Middle frontal gyrus (tissue), 1 donor: ENCODE measurements at regions not wholly inside any gene's neighbourhood (a gene's known extent, or its start where the extent isn't known, plus 50 kb on each side); places are given as distances from the start of the nearest gene placed in this dataset.

ENCODE experiments used
- DNase-seq: peaks from one replicate; pipeline ENCODE4 v3.0.0-alpha.2; 2015; ENCODE audit warnings: low spot score; ENCODE audit errors: extremely low spot score

DNA sequence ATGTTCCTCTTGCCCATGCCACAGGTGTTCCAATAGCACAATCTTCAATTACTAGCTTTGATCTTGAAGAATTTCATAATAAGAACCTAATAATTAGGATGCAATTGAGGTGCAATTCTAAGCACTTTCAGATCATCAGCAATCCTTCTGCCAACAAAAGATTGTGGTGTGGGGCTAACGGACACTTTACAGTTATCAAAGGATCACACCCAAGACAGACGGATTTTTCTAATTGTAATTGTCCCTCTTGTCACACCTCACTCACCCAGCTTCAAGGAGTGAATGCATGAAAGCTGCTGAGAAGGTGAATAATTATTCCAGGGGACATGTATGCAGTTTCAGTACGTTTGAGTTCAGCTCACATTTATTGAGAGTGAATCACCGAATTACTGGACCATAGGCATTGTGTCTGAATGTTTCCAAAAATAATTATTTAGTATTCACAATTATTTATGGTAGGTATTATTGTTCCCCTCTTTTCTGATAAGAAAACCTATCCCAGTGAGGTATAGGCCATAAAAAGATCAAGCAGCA, 438.5 kb upstream of the TRIB2 start:
- DNase-seq, result no peak

- DNase-seq, result no peak
These were observed 433.7 kb upstream of the TRIB2 start for GRCh38 chr2:12282780-12283695.

DNA sequence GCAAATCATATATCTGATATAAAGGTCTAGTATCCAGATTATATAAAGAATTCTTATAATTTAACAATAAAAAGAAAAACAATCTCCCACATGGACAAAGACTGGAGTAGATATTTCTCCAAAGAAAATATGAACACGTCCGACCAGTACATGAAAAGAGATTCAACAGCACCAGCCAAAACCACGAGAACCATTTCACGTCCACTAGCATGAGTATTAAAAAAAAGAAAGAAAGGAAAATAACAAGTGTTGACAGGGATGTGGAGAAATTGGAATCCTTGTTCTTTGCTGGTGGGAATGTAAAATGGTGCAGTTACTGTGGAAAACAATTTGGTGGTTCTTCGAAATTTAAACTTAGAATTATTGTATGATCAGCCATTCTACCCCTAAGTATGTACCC, 432.7 kb upstream of the TRIB2 start:
- no peak for DNase-seq

DNA sequence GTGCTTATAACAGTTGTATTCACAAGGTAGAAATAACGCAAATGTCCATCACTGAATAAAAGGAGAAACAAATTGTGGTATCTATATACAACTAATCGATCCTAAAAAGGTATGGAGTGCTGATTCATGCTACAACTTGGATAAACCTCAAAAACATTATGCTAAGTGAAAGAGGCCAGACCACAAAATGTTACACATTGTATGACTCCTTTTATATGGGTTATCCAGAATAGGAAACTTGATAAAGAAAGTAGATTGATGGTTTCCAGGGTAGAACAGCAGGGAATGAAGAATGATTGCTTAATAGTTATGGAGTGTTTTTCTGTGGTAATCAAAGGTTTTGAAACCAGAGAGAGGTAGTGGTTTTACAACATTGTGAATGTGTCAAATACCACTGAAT, 432.2 kb upstream of the TRIB2 start:
- DNase-seq, result no peak

- DNase-seq, result no peak
These were observed 430.4 kb upstream of the TRIB2 start for GRCh38 chr2:12286347-12286746.

- DNase-seq, result no peak
These were observed 429.4 kb upstream of the TRIB2 start for GRCh38 chr2:12287220-12287751.

- no peak for DNase-seq
These were observed 428.7 kb upstream of the TRIB2 start for GRCh38 chr2:12288048-12288447.

- no peak for DNase-seq
These were observed 427.5 kb upstream of the TRIB2 start for GRCh38 chr2:12289120-12289802.

DNA sequence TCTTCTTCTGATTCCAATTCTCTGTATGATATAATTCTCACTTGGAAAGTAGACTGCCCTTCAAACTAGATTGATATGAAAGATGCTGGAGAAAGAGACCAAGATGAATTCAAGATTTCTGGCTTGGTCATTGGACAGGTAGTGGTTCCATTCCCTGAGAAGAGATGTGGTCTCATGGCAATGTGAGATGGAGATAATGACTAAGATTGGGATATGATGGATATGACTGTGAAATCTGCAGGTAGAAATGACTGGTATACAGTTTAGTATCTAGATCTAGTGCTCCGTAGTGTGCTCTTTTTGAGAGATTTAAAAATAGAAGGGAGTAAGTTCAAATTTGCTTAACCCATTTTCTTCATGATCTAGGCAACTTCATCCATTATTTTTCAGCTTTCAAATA, 425.4 kb upstream of the TRIB2 start:
- no peak for DNase-seq

- no peak for DNase-seq
These were observed 422.9 kb upstream of the TRIB2 start for GRCh38 chr2:12293874-12294273.

- no peak for DNase-seq
These were observed 420.7 kb upstream of the TRIB2 start for GRCh38 chr2:12295856-12296519.

DNA sequence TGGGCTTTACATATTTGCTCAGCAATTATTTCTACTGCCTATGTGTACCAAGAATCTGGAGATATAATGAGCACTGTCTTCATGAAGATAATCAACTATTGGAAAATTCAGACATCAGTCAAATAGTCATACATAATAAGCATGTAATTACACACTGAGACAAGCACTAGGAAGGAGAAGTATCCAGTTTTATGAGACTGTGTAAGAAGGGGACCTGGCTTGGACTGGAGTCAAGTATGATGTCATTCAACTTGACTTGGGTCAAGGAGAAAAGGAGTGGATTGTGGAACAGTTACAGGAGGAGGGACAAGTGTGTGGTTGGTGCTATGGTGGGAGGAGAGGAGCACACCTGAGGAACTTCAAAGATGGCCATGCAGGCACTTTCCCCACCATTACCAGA, 419.8 kb upstream of the TRIB2 start:
- no peak for DNase-seq

DNA sequence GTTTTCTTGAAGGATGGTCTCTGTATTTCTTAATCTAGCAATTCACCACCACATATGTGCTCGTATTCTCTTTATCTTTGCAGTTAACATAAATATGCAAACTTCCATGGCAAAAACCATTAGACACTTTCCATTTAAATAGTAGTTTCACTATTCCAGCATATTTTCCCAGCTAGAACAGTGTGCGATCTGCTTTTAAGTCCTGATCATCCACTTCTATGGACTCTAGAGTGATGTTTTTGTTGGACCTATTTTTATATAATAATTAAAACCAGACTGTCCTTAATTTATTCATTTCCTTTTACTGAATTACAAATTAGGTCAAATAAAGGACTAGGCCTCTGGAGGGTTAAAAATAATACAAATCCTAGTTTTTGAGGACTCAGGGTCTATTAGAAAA, 418.4 kb upstream of the TRIB2 start:
- DNase-seq, result no peak

GRCh38 chr2:12299431-12299830, 417.3 kb upstream of the TRIB2 start:
- DNase-seq, result no peak

DNA sequence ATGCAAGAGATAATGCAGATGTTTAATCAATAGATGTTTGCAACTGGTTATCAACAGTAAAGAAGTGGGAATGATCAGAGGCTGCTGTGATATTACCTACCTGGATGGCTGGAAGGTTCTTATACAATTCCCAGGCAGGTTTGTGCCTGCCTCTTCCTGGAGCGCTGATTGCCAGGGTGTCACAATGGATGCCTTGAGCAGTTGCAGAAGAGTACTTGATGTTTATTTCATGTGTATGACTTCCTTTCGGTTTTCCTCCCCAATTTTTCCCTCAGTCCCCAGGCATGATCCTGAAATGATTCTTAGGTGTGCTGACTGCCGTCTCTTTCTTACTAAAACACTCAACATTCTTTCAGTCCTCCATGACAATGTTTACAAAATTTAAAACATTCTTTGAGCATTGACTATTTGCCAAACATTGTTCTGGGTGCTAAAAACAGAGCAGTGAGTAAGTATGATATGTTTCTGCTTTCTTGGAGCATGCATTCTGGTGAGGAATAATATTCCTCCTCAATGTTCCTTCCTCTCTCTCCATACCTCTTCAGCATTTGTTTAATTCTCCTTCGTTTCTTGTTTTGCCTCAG, 416.6 kb upstream of the TRIB2 start:
- DNase-seq, result no peak

DNA sequence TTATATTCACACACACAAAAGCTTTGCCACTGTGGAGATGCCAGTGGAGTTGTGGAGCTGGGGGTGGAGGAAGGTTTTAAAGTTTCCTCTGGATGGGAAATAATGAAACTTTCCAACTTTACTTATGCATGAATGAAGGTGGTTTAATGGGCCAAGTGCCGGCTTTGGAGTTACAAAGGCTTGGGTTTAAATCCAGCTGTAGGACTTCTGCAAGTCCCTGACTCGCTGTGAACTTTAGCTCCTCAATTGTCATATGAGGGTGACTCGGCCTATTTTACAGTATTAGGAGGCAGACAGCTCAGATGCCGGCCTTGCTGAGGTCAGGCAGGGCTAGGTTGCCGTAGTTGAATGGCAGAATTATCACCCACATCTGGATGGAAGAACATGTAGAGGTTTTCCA, 415.8 kb upstream of the TRIB2 start:
- no peak for DNase-seq

DNA sequence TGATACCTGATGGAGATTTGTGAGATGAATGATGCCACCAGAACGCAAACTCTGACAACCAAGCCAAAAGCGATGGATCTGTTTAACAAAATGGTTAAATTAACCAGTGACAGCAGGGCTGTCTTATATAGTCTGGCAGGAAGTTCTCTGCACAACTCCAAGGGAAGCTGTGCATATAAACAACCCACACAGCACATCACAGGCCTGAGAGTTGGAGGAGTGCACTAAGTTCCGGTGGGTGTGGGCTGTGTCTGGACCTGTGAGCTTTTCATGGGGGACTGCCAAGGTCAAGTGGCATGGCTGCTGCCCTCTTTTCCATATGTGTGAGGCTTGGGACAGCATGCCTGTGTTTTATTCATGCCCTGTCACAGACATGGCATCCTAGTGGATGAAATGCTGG, 414.6 kb upstream of the TRIB2 start:
- no peak for DNase-seq

DNA sequence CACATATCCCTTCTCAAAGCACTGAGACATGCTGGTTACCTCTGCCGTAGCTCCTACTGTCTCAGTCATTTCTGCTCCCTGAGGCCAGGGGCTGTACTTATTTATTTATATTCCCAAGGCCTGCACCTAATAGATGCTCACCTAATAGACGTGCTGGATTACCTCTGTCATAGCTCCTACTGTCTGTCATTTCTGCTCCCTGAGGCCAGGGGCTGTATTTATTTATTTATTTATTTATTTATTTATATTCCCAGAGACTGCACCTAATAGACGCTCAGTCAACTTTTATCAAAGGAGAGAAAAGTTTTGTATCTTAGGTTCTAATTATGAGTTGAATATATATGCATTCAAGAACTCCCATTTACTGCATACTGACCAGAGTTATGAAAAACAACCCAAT, 414.0 kb upstream of the TRIB2 start:
- no peak for DNase-seq

DNA sequence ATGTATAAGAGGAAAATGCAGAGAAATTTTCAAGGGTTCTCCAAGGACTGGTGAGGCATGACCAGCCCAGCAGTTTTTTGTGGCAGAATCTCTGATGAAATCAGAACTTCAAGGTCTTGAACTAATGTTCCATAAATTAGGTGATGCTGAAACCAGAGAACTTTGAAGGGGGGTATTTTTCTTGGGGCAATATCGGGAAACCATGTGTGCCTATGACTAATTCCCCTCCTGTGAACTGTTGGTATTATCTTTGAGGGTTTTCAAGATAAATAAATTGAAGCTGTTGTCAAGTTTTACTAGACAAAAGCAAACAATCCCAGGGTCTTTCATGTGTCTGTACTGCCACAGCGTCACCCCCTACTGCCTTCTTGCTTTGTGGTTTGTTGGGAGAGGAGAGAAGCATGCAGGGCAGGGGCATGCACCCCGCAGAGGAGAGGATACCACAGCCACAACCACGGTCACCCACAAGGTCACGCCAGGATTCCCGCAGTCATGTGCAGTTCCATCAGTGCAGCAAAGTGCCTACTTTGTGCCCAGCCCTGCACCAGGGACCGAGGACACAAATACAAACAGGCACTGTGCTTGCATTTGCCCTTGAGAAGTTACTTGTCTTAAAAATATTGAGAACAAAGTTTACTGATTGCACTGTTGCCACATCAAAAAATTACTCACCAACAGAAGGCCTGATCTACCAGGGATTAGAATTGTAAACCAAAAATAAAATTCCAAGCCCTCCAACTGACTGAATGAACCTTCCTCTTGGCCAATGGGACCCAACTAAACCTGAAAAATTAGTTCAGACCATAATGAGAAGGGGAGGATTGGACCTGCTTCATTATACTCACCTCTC, 413.3 kb upstream of the TRIB2 start:
- no peak for DNase-seq

- DNase-seq, result no peak
These were observed 412.1 kb upstream of the TRIB2 start for GRCh38 chr2:12304564-12305171.
